HepG2 (cell line): ENCODE measurements at regions not wholly inside any gene's neighbourhood (a gene's known extent, or its start where the extent isn't known, plus 50 kb on each side); places are given as distances from the start of the nearest gene placed in this dataset.

Experiments
- CHD4 ChIP-seq: fragments of 200-600 bp; sonication (generic); IDR thresholded peaks from 2 replicates; pipeline ENCODE4 v1.7.0; 2017; ENCODE audit warnings: mild to moderate bottlenecking, low read length, borderline replicate concordance
- TF ChIP-seq, protein P1 (sequence below): sonication (generic); formaldehyde crosslinking; IDR thresholded peaks from one replicate; pipeline ENCODE4 v1.5.1; 2020; ENCODE audit warnings: mild to moderate bottlenecking, missing genetic modification reagents; ENCODE audit errors: not compliant biosample characterization

- TF ChIP-seq, protein P1, sequence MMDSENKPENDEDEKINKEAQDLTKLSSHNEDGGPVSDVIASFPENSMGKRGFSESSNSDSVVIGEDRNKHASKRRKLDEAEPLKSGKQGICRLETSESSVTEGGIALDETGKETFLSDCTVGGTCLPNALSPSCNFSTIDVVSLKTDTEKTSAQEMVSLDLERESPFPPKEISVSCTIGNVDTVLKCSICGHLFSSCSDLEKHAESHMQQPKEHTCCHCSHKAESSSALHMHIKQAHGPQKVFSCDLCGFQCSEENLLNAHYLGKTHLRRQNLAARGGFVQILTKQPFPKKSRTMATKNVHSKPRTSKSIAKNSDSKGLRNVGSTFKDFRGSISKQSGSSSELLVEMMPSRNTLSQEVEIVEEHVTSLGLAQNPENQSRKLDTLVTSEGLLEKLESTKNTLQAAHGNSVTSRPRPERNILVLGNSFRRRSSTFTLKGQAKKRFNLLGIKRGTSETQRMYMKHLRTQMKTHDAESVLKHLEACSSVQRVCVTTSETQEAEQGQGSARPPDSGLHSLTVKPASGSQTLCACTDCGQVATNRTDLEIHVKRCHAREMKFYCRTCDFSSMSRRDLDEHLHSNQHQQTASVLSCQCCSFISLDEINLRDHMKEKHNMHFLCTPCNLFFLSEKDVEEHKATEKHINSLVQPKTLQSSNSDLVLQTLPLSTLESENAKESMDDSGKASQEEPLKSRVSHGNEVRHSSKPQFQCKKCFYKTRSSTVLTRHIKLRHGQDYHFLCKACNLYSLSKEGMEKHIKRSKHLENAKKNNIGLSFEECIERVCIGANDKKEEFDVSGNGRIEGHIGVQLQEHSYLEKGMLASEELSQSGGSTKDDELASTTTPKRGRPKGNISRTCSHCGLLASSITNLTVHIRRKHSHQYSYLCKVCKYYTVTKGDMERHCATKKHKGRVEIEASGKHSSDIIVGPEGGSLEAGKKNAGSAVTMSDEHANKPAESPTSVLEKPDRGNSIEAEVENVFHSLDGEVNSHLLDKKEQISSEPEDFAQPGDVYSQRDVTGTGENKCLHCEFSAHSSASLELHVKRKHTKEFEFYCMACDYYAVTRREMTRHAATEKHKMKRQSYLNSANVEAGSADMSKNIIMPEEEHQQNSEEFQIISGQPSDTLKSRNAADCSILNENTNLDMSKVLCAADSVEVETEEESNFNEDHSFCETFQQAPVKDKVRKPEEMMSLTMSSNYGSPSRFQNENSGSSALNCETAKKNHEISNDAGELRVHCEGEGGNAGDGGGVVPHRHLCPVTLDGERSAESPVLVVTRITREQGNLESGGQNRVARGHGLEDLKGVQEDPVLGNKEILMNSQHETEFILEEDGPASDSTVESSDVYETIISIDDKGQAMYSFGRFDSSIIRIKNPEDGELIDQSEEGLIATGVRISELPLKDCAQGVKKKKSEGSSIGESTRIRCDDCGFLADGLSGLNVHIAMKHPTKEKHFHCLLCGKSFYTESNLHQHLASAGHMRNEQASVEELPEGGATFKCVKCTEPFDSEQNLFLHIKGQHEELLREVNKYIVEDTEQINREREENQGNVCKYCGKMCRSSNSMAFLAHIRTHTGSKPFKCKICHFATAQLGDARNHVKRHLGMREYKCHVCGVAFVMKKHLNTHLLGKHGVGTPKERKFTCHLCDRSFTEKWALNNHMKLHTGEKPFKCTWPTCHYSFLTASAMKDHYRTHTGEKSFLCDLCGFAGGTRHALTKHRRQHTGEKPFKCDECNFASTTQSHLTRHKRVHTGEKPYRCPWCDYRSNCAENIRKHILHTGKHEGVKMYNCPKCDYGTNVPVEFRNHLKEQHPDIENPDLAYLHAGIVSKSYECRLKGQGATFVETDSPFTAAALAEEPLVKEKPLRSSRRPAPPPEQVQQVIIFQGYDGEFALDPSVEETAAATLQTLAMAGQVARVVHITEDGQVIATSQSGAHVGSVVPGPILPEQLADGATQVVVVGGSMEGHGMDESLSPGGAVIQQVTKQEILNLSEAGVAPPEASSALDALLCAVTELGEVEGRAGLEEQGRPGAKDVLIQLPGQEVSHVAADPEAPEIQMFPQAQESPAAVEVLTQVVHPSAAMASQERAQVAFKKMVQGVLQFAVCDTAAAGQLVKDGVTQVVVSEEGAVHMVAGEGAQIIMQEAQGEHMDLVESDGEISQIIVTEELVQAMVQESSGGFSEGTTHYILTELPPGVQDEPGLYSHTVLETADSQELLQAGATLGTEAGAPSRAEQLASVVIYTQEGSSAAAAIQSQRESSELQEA (CRISPR knock-in tag) = no peak
- TF ChIP-seq CHD4 = no peak
Observed at GRCh38 chr10:107553470-107553869, 389.0 kb upstream of the SORCS1 start.
